ENCODE measurements at regions not wholly inside any gene's neighbourhood (a gene's known extent, or its start where the extent isn't known, plus 50 kb on each side); places are given as distances from the start of the nearest gene placed in this dataset.

GRCh38 chr10:101291331-101292193, 62.3 kb upstream of the LBX1 start:
- peak in 1 of 3 donors; percentile 41 for TF ChIP-seq CTCF (IDR thresholded peaks at IDR 0.05)
- no peak for ATAC-seq (ENCODE audit: low FRiP score)
- no peak for DNase-seq (ENCODE audit: low spot score)

- ATAC-seq (ENCODE audit: low FRiP score): no peak
- TF ChIP-seq CTCF (IDR thresholded peaks at IDR 0.05): no peak
- no peak for DNase-seq (ENCODE audit: low spot score)
Observed at GRCh38 chr10:101292194-101293006, 61.6 kb upstream of the BTRC start.

GRCh38 chr10:101293007-101293723, 60.8 kb upstream of the BTRC start:
- no peak for TF ChIP-seq CTCF (IDR thresholded peaks at IDR 0.05)
- ATAC-seq (ENCODE audit: low FRiP score): no peak

GRCh38 chr10:101294109-101294508, 59.9 kb upstream of the BTRC start:
- DNase-seq (ENCODE audit: low spot score): no peak
- ATAC-seq (ENCODE audit: low FRiP score): no peak
- TF ChIP-seq CTCF (IDR thresholded peaks at IDR 0.05): no peak

More at GRCh38 chr10:101293007-101293723, 60.8 kb upstream of the BTRC start:
- DNase-seq (ENCODE audit: low spot score): no peak

- DNase-seq (ENCODE audit: low spot score) (no peak), ATAC-seq (ENCODE audit: low FRiP score) (no peak)
- TF ChIP-seq CTCF (IDR thresholded peaks at IDR 0.05): no peak
Observed at GRCh38 chr10:101295261-101295660, 58.7 kb upstream of the BTRC start.

GRCh38 chr10:101297901-101298486, 56.0 kb upstream of the BTRC start:
- ATAC-seq (ENCODE audit: low FRiP score): peak; percentile 72
- peak in 1 of 3 donors; percentile 10 for TF ChIP-seq CTCF (IDR thresholded peaks at IDR 0.05)
- peak; percentile 52 for DNase-seq (ENCODE audit: low spot score)

Measured in omental fat pad (tissue), 3 donors.